Loucy (cell line): ENCODE measurements at regions not wholly inside any gene's neighbourhood (a gene's known extent, or its start where the extent isn't known, plus 50 kb on each side); places are given as distances from the start of the nearest gene placed in this dataset.
"Not testable (repeated sequence)": the region's sequence is repeated elsewhere in the genome, so short reads cannot be mapped to it uniquely, and the experiment has no call there.

Source experiments
- H2AFZ ChIP-seq: fragments of 200-600 bp; sonication (generic); 2 replicates; pipeline ENCODE4 v1.6.0; 2016; ENCODE audit warnings: antibody characterized with exemption, mild to moderate bottlenecking, low read length, moderate library complexity
- H3F3A ChIP-seq: fragments of 200-600 bp; 2 replicates; pipeline ENCODE4 v1.6.0; 2016; ENCODE audit warnings: antibody characterized with exemption, low read depth, mild to moderate bottlenecking
- H3K27me3 ChIP-seq: fragments of 200-600 bp; sonication (generic); 2 replicates; pipeline ENCODE4 v1.6.1; 2014; ENCODE audit warnings: low read length, mild to moderate bottlenecking; ENCODE audit not compliant: insufficient read depth, poor library complexity, severe bottlenecking
- H3K36me3 ChIP-seq: fragments of 200-600 bp; sonication (generic); 2 replicates; pipeline ENCODE4 v1.6.1; 2016; ENCODE audit warnings: low read length; ENCODE audit not compliant: insufficient read depth
- H3K4me1 ChIP-seq: fragments of 200-600 bp; sonication (generic); 2 replicates; pipeline ENCODE4 v1.5.1; 2014; ENCODE audit warnings: low read length, mild to moderate bottlenecking; ENCODE audit not compliant: insufficient read depth, poor library complexity, severe bottlenecking
- H3K4me2 ChIP-seq: fragments of 200-600 bp; sonication (generic); 2 replicates; pipeline ENCODE4 v1.6.0; 2014; ENCODE audit warnings: antibody characterized with exemption, low read length, low read depth, mild to moderate bottlenecking; ENCODE audit not compliant: poor library complexity, severe bottlenecking
- H3K4me3 ChIP-seq: fragments of 200-600 bp; sonication (generic); 2 replicates; pipeline ENCODE4 v1.5.1; 2014; ENCODE audit warnings: low read length, mild to moderate bottlenecking, mixed read lengths; ENCODE audit not compliant: poor library complexity, severe bottlenecking
- H3K79me2 ChIP-seq: fragments of 200-600 bp; sonication (generic); 2 replicates; pipeline ENCODE4 v1.6.1; 2014; ENCODE audit warnings: low read length; ENCODE audit not compliant: insufficient read depth
- H3K9ac ChIP-seq: fragments of 200-600 bp; sonication (generic); 2 replicates; pipeline ENCODE4 v1.6.0; 2014; ENCODE audit warnings: mild to moderate bottlenecking, low read depth, low read length, moderate library complexity; ENCODE audit not compliant: poor library complexity, severe bottlenecking
- H3K9me2 ChIP-seq: fragments of 200-600 bp; sonication (generic); replicated peaks from 2 replicates; pipeline ENCODE4 v1.6.1; 2016; ENCODE audit warnings: low read depth, low read length, mixed read lengths
- H3K9me3 ChIP-seq: fragments of 200-600 bp; sonication (generic); 2 replicates; pipeline ENCODE4 v1.6.1; 2014; ENCODE audit warnings: mild to moderate bottlenecking, antibody characterized with exemption, low read length, low read depth; ENCODE audit not compliant: insufficient read depth
- H4K20me1 ChIP-seq: fragments of 200-600 bp; sonication (generic); 2 replicates; pipeline ENCODE4 v1.6.0; 2014; ENCODE audit warnings: antibody characterized with exemption, low read length, mild to moderate bottlenecking; ENCODE audit not compliant: insufficient read depth, poor library complexity, severe bottlenecking
- EZH2phosphoT487 ChIP-seq: fragments of 200-600 bp; IDR thresholded peaks from 2 replicates; pipeline ENCODE4 v1.6.1; 2018; ENCODE audit warnings: antibody characterized with exemption, mild to moderate bottlenecking, moderate library complexity, borderline replicate concordance
- TF ChIP-seq, protein P1 (sequence below): fragments of 200-600 bp; sonication (generic); conservative IDR thresholded peaks from 2 replicates; pipeline ENCODE4 v1.5.1; 2014; ENCODE audit warnings: mild to moderate bottlenecking, antibody characterized with exemption, low read length

DNA sequence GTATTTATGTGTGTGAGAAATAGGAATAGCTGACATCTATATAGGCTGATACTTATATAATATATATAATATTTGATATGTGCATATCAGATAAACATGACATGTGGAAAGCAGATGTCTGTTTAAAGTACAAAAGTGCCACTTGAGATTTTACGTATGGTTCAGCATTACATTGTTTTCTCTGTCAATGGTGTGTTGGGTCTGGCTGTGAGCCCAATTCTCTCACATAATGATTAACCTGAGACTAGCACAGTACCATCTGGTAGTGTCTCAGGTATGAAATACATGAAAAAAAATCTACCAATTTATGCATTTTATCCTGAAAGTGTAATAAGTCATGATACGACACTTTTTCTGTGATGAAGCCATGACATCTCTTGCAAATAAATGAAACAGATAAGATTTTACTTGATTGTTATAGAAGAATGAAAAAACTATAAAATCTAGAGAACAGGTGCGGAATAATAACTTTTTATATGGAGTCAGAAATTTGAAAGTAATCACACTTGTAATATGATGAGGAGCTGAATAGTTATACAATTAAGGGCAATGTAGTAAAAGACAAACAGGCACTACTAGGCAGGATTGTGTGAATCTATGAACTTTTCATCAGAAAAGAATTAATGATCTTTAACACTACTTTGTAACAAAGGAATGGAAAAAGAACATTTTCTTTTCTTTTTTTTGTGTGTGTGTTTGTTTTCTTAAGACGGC lies 1405.0 kb downstream of the OLFM4 start:
- no peaks in the 10 kb centered on the region for H3K27me3 ChIP-seq
- no peak overlapping the region for H3K4me2 ChIP-seq
- no peaks in the 10 kb centered on the region for H4K20me1 ChIP-seq
- H2AFZ ChIP-seq = no peak overlapping the region
- no peaks in the 10 kb centered on the region for H3K9me3 ChIP-seq
- H3K4me3 ChIP-seq = no peak overlapping the region
- TF ChIP-seq EZH2phosphoT487 = no peak
- TF ChIP-seq, protein P1, sequence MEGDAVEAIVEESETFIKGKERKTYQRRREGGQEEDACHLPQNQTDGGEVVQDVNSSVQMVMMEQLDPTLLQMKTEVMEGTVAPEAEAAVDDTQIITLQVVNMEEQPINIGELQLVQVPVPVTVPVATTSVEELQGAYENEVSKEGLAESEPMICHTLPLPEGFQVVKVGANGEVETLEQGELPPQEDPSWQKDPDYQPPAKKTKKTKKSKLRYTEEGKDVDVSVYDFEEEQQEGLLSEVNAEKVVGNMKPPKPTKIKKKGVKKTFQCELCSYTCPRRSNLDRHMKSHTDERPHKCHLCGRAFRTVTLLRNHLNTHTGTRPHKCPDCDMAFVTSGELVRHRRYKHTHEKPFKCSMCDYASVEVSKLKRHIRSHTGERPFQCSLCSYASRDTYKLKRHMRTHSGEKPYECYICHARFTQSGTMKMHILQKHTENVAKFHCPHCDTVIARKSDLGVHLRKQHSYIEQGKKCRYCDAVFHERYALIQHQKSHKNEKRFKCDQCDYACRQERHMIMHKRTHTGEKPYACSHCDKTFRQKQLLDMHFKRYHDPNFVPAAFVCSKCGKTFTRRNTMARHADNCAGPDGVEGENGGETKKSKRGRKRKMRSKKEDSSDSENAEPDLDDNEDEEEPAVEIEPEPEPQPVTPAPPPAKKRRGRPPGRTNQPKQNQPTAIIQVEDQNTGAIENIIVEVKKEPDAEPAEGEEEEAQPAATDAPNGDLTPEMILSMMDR = no peak
- H3K9me2 ChIP-seq = no peaks in the 10 kb centered on the region
- H3F3A ChIP-seq = no peaks in the 10 kb centered on the region
- no peaks in the 10 kb centered on the region for H3K36me3 ChIP-seq
- H3K4me1 ChIP-seq = no peaks in the 10 kb centered on the region
- no peak overlapping the region for H3K9ac ChIP-seq
- no peaks in the 10 kb centered on the region for H3K79me2 ChIP-seq

DNA sequence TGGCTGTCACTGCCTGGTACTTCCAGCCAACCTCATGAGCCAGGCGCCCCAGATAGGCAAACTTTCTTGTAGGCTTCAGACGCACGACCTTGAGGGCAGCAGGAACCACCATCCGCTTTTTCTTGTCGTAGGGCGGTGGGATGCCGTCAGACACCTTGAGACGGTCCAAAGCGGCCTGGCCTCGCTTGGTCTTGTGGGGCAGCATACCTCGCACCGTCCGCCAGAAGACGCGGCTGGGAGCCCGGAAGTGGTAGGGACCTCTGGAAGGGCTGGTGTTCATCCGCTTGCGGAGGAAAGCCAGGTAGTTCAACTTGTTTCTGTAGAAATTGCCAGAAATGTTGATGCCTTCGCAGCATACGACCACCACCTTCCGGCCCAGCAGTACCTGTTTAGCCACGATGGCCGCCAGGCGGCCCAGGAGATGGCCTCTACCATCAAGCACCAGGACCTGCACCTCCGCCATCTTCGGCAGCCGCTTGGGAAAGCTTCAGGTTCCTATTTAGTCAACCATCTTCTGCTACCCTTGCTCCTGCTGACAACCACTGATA lies 1412.3 kb downstream of the OLFM4 start:
- not testable (repeated sequence) for H4K20me1 ChIP-seq, H3K27me3 ChIP-seq, H3K79me2 ChIP-seq, H3K9me3 ChIP-seq, H3K4me2 ChIP-seq, H3K4me1 ChIP-seq, H3K4me3 ChIP-seq, H2AFZ ChIP-seq, H3K36me3 ChIP-seq, H3F3A ChIP-seq, H3K9me2 ChIP-seq, H3K9ac ChIP-seq

DNA sequence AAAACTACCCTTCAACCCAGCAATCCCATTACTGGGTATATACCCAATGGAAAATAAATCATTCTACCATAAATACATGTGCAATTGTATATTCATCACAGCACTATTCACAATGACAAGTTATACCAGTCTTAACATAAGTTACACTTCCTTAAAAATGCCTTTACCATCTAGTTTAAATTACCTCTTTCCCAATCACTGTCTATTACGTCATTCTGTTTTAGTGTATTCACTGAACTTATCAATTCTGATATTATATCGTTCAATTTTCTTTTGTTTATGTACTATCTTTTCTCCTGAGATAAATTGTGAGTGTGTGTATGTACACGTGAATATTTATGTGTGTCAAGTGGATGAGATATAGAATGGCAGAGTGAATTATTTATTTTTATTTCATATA lies 1416.8 kb downstream of the OLFM4 start:
- H3F3A ChIP-seq = no peaks in the 10 kb centered on the region
- TF ChIP-seq, protein P1 = no peak
- TF ChIP-seq EZH2phosphoT487 = no peak
- no peak overlapping the region for H2AFZ ChIP-seq

DNA sequence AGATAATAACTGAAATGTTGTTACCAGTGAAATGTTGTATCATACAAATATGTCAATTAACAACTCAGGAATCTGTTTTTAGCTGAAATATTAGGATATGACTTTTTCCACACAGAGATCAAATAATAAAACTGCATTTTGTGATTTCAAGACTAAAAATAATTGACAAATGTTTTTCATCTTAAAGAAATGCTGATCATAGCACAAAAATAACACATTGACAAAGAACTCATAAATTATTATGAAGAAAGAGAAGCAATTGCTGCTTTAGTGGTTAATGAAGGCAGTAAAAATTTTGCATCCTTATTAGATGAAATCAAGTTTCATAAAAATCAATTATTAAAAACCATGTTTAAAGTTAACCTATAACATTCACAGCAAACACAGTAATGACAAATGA lies 1417.3 kb downstream of the OLFM4 start:
- Histone ChIP-seq H3K36me3 (no peaks in the 10 kb centered on the region), H3K9ac (no peak overlapping the region), H3K9me2 (no peaks in the 10 kb centered on the region), H3K4me1 (no peaks in the 10 kb centered on the region), H3K27me3 (no peaks in the 10 kb centered on the region), H4K20me1 (no peaks in the 10 kb centered on the region), H3K4me3 (no peak overlapping the region), H3K9me3 (no peaks in the 10 kb centered on the region), H3K79me2 (no peaks in the 10 kb centered on the region), H2AFZ (no peak overlapping the region), H3F3A (no peaks in the 10 kb centered on the region), H3K4me2 (no peak overlapping the region)
- TF ChIP-seq EZH2phosphoT487 = no peak
- TF ChIP-seq, protein P1 = no peak

More for the DNA sequence above, 1416.8 kb downstream of the OLFM4 start:
- Histone ChIP-seq H3K9me3 (no peaks in the 10 kb centered on the region), H3K27me3 (no peaks in the 10 kb centered on the region), H3K9ac (no peak overlapping the region), H3K79me2 (no peaks in the 10 kb centered on the region), H3K4me1 (no peaks in the 10 kb centered on the region), H3K4me2 (no peak overlapping the region), H3K36me3 (no peaks in the 10 kb centered on the region), H3K4me3 (no peak overlapping the region), H3K9me2 (no peaks in the 10 kb centered on the region), H4K20me1 (no peaks in the 10 kb centered on the region)
